H1 (cell line): ENCODE measurements at regions not wholly inside any gene's neighbourhood (a gene's known extent, or its start where the extent isn't known, plus 50 kb on each side); places are given as distances from the start of the nearest gene placed in this dataset.

ENCODE experiments used
- CTCF ChIA-PET: fragments of 300-600 bp; sonication (Branson Sonifier 250); formaldehyde crosslinking; loops from one replicate; lab custom pipeline; 2021; ENCODE audit not compliant: partially characterized antibody; lab: Charles Lee
- POLR2A ChIA-PET: fragments of 300-600 bp; sonication (Branson Sonifier 250); formaldehyde crosslinking; loops from one replicate; lab custom pipeline; 2021; ENCODE audit warnings: inconsistent platforms; ENCODE audit not compliant: partially characterized antibody; lab: Charles Lee
- DNase-seq, 2 experiments: peaks; one replicate each; pipeline versions ENCODE4 v3.0.0 to v3.0.0-alpha.2; 2010 to 2022; ENCODE audit warnings: low spot score in 2 of 2, low read depth in 1 of 2, mixed read lengths in 1 of 2
- FAIRE-seq: peaks from 2 replicates; lab custom pipeline; 2011; peaks lifted over from hg19 to GRCh38; lab: Jason Lieb, UNC
- H2AFZ ChIP-seq: 2 replicates; pipeline ENCODE4 v1.8.1; 2012; ENCODE audit warnings: low read length, inconsistent platforms
- H2AK5ac ChIP-seq: 2 replicates; pipeline ENCODE4 v1.6.1; 2013; ENCODE audit warnings: low read depth, low read length
- H2BK120ac ChIP-seq: replicated peaks from 2 replicates; pipeline ENCODE3; 2013; ENCODE audit warnings: low read depth, low read length, inconsistent platforms
- H2BK12ac ChIP-seq: 2 replicates; pipeline ENCODE4 v1.6.1; 2013; ENCODE audit warnings: low read depth, low read length
- H2BK15ac ChIP-seq: 2 replicates; pipeline ENCODE4 v1.6.1; 2013; ENCODE audit warnings: low read length
- H2BK20ac ChIP-seq: 2 replicates; pipeline ENCODE4 v1.6.1; 2013; ENCODE audit warnings: low read length
- H2BK5ac ChIP-seq: 2 replicates; pipeline ENCODE4 v1.6.1; 2013; ENCODE audit warnings: low read depth, low read length
- H3K14ac ChIP-seq: 2 replicates; pipeline ENCODE4 v1.6.1; 2013; ENCODE audit warnings: inconsistent platforms; ENCODE audit not compliant: insufficient read length
- H3K18ac ChIP-seq: 2 replicates; pipeline ENCODE4 v1.6.1; 2013; ENCODE audit warnings: low read length; ENCODE audit errors: extremely low read depth
- H3K23ac ChIP-seq: 2 replicates; pipeline ENCODE4 v1.6.1; 2013; ENCODE audit warnings: inconsistent platforms; ENCODE audit not compliant: insufficient read length
- H3K23me2 ChIP-seq: 2 replicates; pipeline ENCODE4 v1.6.1; 2013; ENCODE audit warnings: low read depth, low read length
- H3K27ac ChIP-seq: 2 replicates; pipeline ENCODE4 v1.6.1; 2011; ENCODE audit warnings: low read depth, low read length, inconsistent platforms
- H3K27me3 ChIP-seq, 4 experiments: replicated peaks in 1 of 4; 1 replicate in 1 of 4; 2 replicates in 3 of 4; pipeline versions ENCODE4 v1.6.1 to v1.8.1; 2011 to 2013; ENCODE audit warnings: low read length in 3 of 4, mild to moderate bottlenecking in 3 of 4, inconsistent platforms in 2 of 4, mixed read lengths in 2 of 4, moderate library complexity in 1 of 4; ENCODE audit not compliant: control insufficient read depth in 3 of 4, insufficient read depth in 3 of 4; ENCODE audit errors: extremely low read depth in 1 of 4
- H3K36me3 ChIP-seq, 4 experiments: 2 replicates each; pipeline versions ENCODE4 v1.6.1 to v1.8.1; 2011 to 2013; ENCODE audit warnings: mild to moderate bottlenecking in 4 of 4, low read length in 3 of 4, moderate library complexity in 2 of 4, control low read depth in 1 of 4, inconsistent platforms in 1 of 4; ENCODE audit not compliant: insufficient read depth in 4 of 4, control insufficient read depth in 2 of 4
- H3K4ac ChIP-seq: replicated peaks from 2 replicates; pipeline ENCODE3; 2013; ENCODE audit warnings: low read length, low read depth, mixed read lengths, inconsistent platforms; ENCODE audit not compliant: insufficient read length
- H3K4me1 ChIP-seq, 4 experiments: replicated peaks in 1 of 4; 1 replicate in 1 of 4; 2 replicates in 3 of 4; pipeline versions ENCODE4 v1.6.1 to v1.8.1; 2011 to 2013; ENCODE audit warnings: low read length in 3 of 4, inconsistent platforms in 2 of 4, mixed read lengths in 1 of 4; ENCODE audit not compliant: insufficient read depth in 4 of 4, control insufficient read depth in 3 of 4
- H3K4me2 ChIP-seq, 2 experiments: 2 replicates each; pipeline versions ENCODE4 v1.6.1 to v1.8.1; 2011 to 2013; ENCODE audit warnings: low read depth in 2 of 2, low read length in 2 of 2, control low read depth in 1 of 2, inconsistent platforms in 1 of 2, mild to moderate bottlenecking in 1 of 2; ENCODE audit not compliant: insufficient read depth in 1 of 2
- H3K4me3 ChIP-seq, 4 experiments: fragments of 200-600, 300-600 bp in 1 of 4; sonication (generic), shearing (Covaris generic), sonication (Bioruptor Twin) in 1 of 4; 2 replicates each; pipeline versions ENCODE4 v1.5.1 to v1.8.1; 2011 to 2016; ENCODE audit warnings: low read length in 4 of 4, low read depth in 3 of 4, control low read depth in 2 of 4, inconsistent platforms in 2 of 4, mild to moderate bottlenecking in 2 of 4, mixed read lengths in 1 of 4, moderate library complexity in 1 of 4; ENCODE audit not compliant: insufficient read depth in 2 of 4; ENCODE audit errors: extremely low read depth in 1 of 4
- H3K56ac ChIP-seq: replicated peaks from 2 replicates; pipeline ENCODE3; 2013; ENCODE audit warnings: low read depth, mild to moderate bottlenecking, mixed read lengths, low read length, inconsistent platforms; ENCODE audit not compliant: insufficient read length
- H3K79me1 ChIP-seq: 2 replicates; pipeline ENCODE4 v1.6.1; 2013; ENCODE audit warnings: low read depth, low read length, control low read depth
- H3K79me2 ChIP-seq, 2 experiments: 2 replicates each; pipeline versions ENCODE4 v1.6.1 to v1.8.1; 2012 to 2013; ENCODE audit warnings: low read length in 2 of 2, mild to moderate bottlenecking in 2 of 2, inconsistent platforms in 1 of 2; ENCODE audit not compliant: insufficient read depth in 2 of 2, control insufficient read depth in 1 of 2
- H3K9ac ChIP-seq, 4 experiments: replicated peaks in 1 of 4; 1 replicate in 1 of 4; 2 replicates in 3 of 4; pipeline versions ENCODE4 v1.6.1 to v1.8.1; 2011 to 2013; ENCODE audit warnings: low read depth in 3 of 4, low read length in 3 of 4, control low read depth in 2 of 4, mild to moderate bottlenecking in 2 of 4, moderate library complexity in 2 of 4, inconsistent platforms in 1 of 4; ENCODE audit errors: extremely low read depth in 1 of 4
- H3K9me3 ChIP-seq, 2 experiments: 2 replicates each; pipeline versions ENCODE4 v1.6.1 to v1.8.1; 2012 to 2013; ENCODE audit warnings: mild to moderate bottlenecking in 2 of 2, moderate library complexity in 2 of 2, control low read depth in 1 of 2, inconsistent platforms in 1 of 2, low read depth in 1 of 2, low read length in 1 of 2, mixed read lengths in 1 of 2; ENCODE audit not compliant: insufficient read depth in 2 of 2
- H4K20me1 ChIP-seq, 2 experiments: replicated peaks in 1 of 2; 2 replicates each; pipeline versions ENCODE3 to v1.8.1; 2011 to 2013; ENCODE audit warnings: inconsistent platforms in 2 of 2, low read length in 2 of 2, mild to moderate bottlenecking in 1 of 2; ENCODE audit not compliant: insufficient read depth in 2 of 2, control insufficient read depth in 1 of 2
- H4K5ac ChIP-seq: 2 replicates; pipeline ENCODE4 v1.6.1; 2013; ENCODE audit warnings: low read length, low read depth, mixed read lengths, inconsistent platforms; ENCODE audit not compliant: insufficient read length
- H4K8ac ChIP-seq: 2 replicates; pipeline ENCODE4 v1.8.0; 2013; ENCODE audit warnings: mild to moderate bottlenecking, moderate library complexity, low read length, inconsistent platforms; ENCODE audit not compliant: insufficient read depth; ENCODE audit errors: extremely low read depth
- H4K91ac ChIP-seq: replicated peaks from 2 replicates; pipeline ENCODE3; 2013; ENCODE audit warnings: low read length, mixed read lengths, inconsistent platforms; ENCODE audit not compliant: insufficient read length
- BCL11A ChIP-seq, 2 experiments: IDR thresholded peaks; one replicate each; pipeline ENCODE4 v1.6.1; 2011; ENCODE audit warnings: low read depth in 2 of 2, low read length in 2 of 2, mild to moderate bottlenecking in 2 of 2
- MAX ChIP-seq: IDR thresholded peaks from 2 replicates; pipeline ENCODE4 v1.6.1; 2012; ENCODE audit warnings: inconsistent platforms
- SP2 ChIP-seq: IDR thresholded peaks from 2 replicates; pipeline ENCODE4 v1.6.1; 2012; ENCODE audit warnings: mild to moderate bottlenecking, low read length, inconsistent platforms
- TAF7 ChIP-seq: optimal IDR thresholded peaks from 2 replicates; pipeline ENCODE3; 2011; ENCODE audit warnings: low read depth, mild to moderate bottlenecking, inconsistent platforms, low read length, moderate library complexity, borderline replicate concordance

- POLR2A ChIA-PET: no interaction called here
- no peak overlapping the region for H2BK12ac ChIP-seq
- TF ChIP-seq BCL11A (IDR thresholded peaks at IDR 0.05; ENCODE audit: low read depth in 2 of 2, low read length in 2 of 2) (no peak), TAF7 (no peak), MAX (no peak), SP2 (no peak)
- no peaks in the 10 kb centered on the region for H3K79me2 ChIP-seq
- no peak overlapping the region for H3K27ac ChIP-seq
- no peak overlapping the region for H3K14ac ChIP-seq
- H3K79me1 ChIP-seq: no peaks in the 10 kb centered on the region
- H4K20me1 ChIP-seq: no peaks in the 10 kb centered on the region
- H3K23ac ChIP-seq: no peak overlapping the region
- no peak overlapping the region for H3K4me3 ChIP-seq
- H3K56ac ChIP-seq: no peak overlapping the region
- H4K5ac ChIP-seq: no peak overlapping the region
- FAIRE-seq (no peak), DNase-seq (no peak)
- no peak overlapping the region for H2AFZ ChIP-seq
- H3K18ac ChIP-seq: no peak overlapping the region
- no peaks in the 10 kb centered on the region for H3K4me1 ChIP-seq
- no peaks in the 10 kb centered on the region for H3K23me2 ChIP-seq
- no peak overlapping the region for H4K91ac ChIP-seq
- CTCF ChIA-PET: interaction anchor here (1.0 to 2.6 kb wide), 3 partner anchors 8 to 48 kb away, joined by 3 to 10 read pairs (median 4); no protein-coding TSS in a partner anchor
- H2BK20ac ChIP-seq: no peak overlapping the region
- no peaks in the 10 kb centered on the region for H3K27me3 ChIP-seq
- H3K4ac ChIP-seq: no peak overlapping the region
- H4K8ac ChIP-seq: no peak overlapping the region
- H3K36me3 ChIP-seq: no peaks in the 10 kb centered on the region
- no peak overlapping the region for H2BK5ac ChIP-seq
- H2BK120ac ChIP-seq: no peak overlapping the region
- no peak overlapping the region for H3K4me2 ChIP-seq
- peaks cover 0 to 4% of the 10 kb centered on the region in 2 experiments; a peak in 1 of 4 replicates for H3K9me3 ChIP-seq
- H2BK15ac ChIP-seq: no peak overlapping the region
- H2AK5ac ChIP-seq: no peak overlapping the region
- no peak overlapping the region for H3K9ac ChIP-seq
These were observed 226.6 kb upstream of the G2E3 start for GRCh38 chr14:30332374-30332773.
